ENCODE measurements at regions not wholly inside any gene's neighbourhood (a gene's known extent, or its start where the extent isn't known, plus 50 kb on each side); places are given as distances from the start of the nearest gene placed in this dataset.

- TF ChIP-seq, protein P1, sequence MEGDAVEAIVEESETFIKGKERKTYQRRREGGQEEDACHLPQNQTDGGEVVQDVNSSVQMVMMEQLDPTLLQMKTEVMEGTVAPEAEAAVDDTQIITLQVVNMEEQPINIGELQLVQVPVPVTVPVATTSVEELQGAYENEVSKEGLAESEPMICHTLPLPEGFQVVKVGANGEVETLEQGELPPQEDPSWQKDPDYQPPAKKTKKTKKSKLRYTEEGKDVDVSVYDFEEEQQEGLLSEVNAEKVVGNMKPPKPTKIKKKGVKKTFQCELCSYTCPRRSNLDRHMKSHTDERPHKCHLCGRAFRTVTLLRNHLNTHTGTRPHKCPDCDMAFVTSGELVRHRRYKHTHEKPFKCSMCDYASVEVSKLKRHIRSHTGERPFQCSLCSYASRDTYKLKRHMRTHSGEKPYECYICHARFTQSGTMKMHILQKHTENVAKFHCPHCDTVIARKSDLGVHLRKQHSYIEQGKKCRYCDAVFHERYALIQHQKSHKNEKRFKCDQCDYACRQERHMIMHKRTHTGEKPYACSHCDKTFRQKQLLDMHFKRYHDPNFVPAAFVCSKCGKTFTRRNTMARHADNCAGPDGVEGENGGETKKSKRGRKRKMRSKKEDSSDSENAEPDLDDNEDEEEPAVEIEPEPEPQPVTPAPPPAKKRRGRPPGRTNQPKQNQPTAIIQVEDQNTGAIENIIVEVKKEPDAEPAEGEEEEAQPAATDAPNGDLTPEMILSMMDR (IDR thresholded peaks at IDR 0.05; ENCODE audit: extremely low read depth, missing control alignments) = no peak
- no peak for DNase-seq (ENCODE audit: low spot score)
Observed at GRCh38 chr7:16978358-16979244, 96.8 kb upstream of the AGR3 start.

DNA sequence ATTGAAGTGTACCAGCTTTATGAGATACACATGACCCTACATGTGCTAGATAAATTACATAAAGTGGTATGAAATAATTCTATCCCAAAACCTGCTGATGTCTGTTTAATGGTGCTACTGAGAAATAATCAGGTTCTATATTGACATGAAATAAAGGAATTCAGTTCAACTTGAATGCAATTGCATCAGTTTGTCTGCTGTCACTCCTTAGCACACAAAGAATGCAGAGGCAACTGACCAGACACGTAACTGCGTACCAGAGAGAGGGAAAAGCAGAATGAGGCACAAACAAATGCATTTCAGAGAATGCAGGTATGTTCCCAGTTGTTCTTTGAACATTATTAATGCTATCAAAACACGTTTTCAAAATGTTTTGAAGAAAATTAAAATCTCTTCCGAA lies 98.8 kb upstream of the AGR3 start:
- no peak for DNase-seq (ENCODE audit: low spot score)
- TF ChIP-seq, protein P1 (IDR thresholded peaks at IDR 0.05; ENCODE audit: extremely low read depth, missing control alignments) = no peak

- TF ChIP-seq, protein P1 (IDR thresholded peaks at IDR 0.05; ENCODE audit: extremely low read depth, missing control alignments) = peak; percentile 84
- DNase-seq (ENCODE audit: low spot score) = peak; percentile 19
Observed at GRCh38 chr7:16982640-16983350, 101.0 kb upstream of the AGR3 start.

GRCh38 chr7:16984375-16984774 lies 102.6 kb upstream of the AGR3 start:
- TF ChIP-seq, protein P1 (IDR thresholded peaks at IDR 0.05; ENCODE audit: extremely low read depth, missing control alignments) = no peak
- no peak for DNase-seq (ENCODE audit: low spot score)

- TF ChIP-seq, protein P1 (IDR thresholded peaks at IDR 0.05; ENCODE audit: extremely low read depth, missing control alignments) = no peak
Observed at GRCh38 chr7:16985621-16986020, 103.8 kb upstream of the AGR3 start.

GRCh38 chr7:16986755-16987154 lies 105.0 kb upstream of the AGR3 start:
- no peak for DNase-seq (ENCODE audit: low spot score)
- TF ChIP-seq, protein P1 (IDR thresholded peaks at IDR 0.05; ENCODE audit: extremely low read depth, missing control alignments) = no peak

More at GRCh38 chr7:16985621-16986020, 103.8 kb upstream of the AGR3 start:
- no peak for DNase-seq (ENCODE audit: low spot score)

DNA sequence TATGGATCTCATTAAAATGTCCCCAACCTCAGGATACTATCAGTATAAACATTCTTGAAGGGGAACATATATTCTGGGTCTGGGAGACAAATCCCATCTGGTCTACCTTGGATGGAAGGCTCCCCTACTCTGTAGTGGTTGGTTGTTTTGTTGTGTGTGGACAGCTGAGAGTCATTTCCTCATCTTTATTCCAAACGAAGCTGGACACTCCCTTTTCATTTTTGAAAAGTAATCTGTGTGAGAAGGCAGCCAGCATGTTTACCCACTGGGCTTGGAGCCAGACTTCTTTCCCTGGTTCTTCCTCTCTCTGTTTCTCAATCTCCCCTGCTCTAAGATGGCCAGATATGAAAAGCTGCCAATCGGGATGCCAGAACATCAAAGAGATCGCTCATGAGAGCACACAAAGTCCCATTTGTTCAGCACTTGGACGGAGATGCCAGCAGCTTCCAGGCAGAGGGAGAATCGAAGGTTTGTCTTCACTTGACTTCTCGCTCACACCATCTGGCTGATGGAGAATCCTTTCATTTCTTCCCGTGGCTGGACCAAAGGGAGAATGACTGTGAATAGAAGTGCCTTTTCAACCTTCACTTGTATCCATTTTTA lies 108.1 kb upstream of the AGR3 start:
- DNase-seq (ENCODE audit: low spot score) = no peak
- TF ChIP-seq, protein P1 (IDR thresholded peaks at IDR 0.05; ENCODE audit: extremely low read depth, missing control alignments) = no peak

Measured in GM20000 (cell line).